Activated T-cell treated with anti-CD3 and anti-CD28 coated beads, Interleukin-2, amount 50 U/mL, for 72 hours (primary cell): ENCODE measurements at regions not wholly inside any gene's neighbourhood (a gene's known extent, or its start where the extent isn't known, plus 50 kb on each side); places are given as distances from the start of the nearest gene placed in this dataset.

ENCODE experiments used
- ATAC-seq, 2 donors: fragments of 150-1000 bp; cut with Tn5 transposase; replicated peaks in 1 of 2; 2 replicates each; pipeline ENCODE4 v1.10.0; 2021; ENCODE audit warnings: moderate library complexity in 2 of 2, mild to moderate bottlenecking in 1 of 2
- DNase-seq, 2 donors: peaks; one replicate each; pipeline ENCODE4 v3.0.0; 2021 to 2022; ENCODE audit warnings: mixed read lengths in 1 of 2
- H3K27ac Mint-ChIP-seq: one replicate; pipeline ENCODE4 v1.8.0; 2022; ENCODE audit warnings: mild to moderate bottlenecking, moderate library complexity, mixed read lengths
- H3K27me3 Mint-ChIP-seq: one replicate; pipeline ENCODE4 v1.8.0; 2022; ENCODE audit warnings: low read depth, mixed read lengths
- H3K36me3 Mint-ChIP-seq, 2 donors: one replicate each; pipeline ENCODE4 v1.8.0; 2022; ENCODE audit warnings: mixed read lengths in 2 of 2, mild to moderate bottlenecking in 1 of 2; ENCODE audit not compliant: insufficient read depth in 2 of 2
- H3K4me1 Mint-ChIP-seq: one replicate; pipeline ENCODE4 v1.8.0; 2022; ENCODE audit warnings: low read depth, mixed read lengths
- H3K4me3 Mint-ChIP-seq, 2 donors: one replicate each; pipeline ENCODE4 v1.8.0; 2022; ENCODE audit warnings: mild to moderate bottlenecking in 2 of 2, mixed read lengths in 2 of 2, moderate library complexity in 2 of 2
- H3K9me3 Mint-ChIP-seq, 2 donors: one replicate each; pipeline ENCODE4 v1.8.0; 2022; ENCODE audit warnings: mixed read lengths in 2 of 2

DNA sequence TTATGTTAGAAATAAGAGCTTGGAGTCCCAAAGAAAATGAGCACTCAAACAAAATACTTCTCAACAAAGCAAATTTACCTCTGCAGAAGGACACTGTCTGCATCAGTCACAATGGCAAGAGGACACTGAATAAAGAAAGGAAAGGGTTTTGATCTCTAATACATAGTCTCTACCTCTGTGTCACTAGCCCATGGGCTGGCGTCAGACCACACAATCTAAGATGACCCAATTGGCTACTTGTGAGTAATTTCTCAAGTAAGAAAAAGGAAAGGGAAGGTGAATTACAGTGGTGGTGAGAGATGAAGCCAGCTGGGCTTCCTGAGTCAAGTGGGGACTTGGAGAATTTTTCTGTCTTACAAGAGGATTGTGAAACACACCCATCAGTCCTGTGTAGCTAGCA is 257.9 kb upstream of the AMELY start:
- H3K4me3 Mint-ChIP-seq, result no peak overlapping the region
- H3K36me3 Mint-ChIP-seq, result no peaks in the 10 kb centered on the region
- H3K4me1 Mint-ChIP-seq, result no peaks in the 10 kb centered on the region
- DNase-seq (no peak), ATAC-seq (peak in 1 of 2 donors; percentile 56)
- no peaks in the 10 kb centered on the region for H3K27me3 Mint-ChIP-seq
- H3K9me3 Mint-ChIP-seq, result no peaks in the 10 kb centered on the region
- no peak overlapping the region for H3K27ac Mint-ChIP-seq

- H3K27me3 Mint-ChIP-seq, result no peaks in the 10 kb centered on the region
- no peaks in the 10 kb centered on the region for H3K4me1 Mint-ChIP-seq
- H3K9me3 Mint-ChIP-seq, result no peaks in the 10 kb centered on the region
- no peak for DNase-seq
- no peak overlapping the region for H3K27ac Mint-ChIP-seq
- peak in 1 of 2 donors; percentile 21 for ATAC-seq
- peaks cover 0 to 2% of the 10 kb centered on the region in 2 donors for H3K36me3 Mint-ChIP-seq
- peak overlapping the region in 1 of 2 donors; percentile 27 for H3K4me3 Mint-ChIP-seq
Observed at GRCh38 chrY:7141477-7141876, 229.9 kb upstream of the AMELY start.
